Type B pancreatic cell (in vitro differentiated cells): ENCODE measurements at regions not wholly inside any gene's neighbourhood (a gene's known extent, or its start where the extent isn't known, plus 50 kb on each side); places are given as distances from the start of the nearest gene placed in this dataset.

Experiments used
- DNase-seq: peaks from one replicate; pipeline ENCODE4 v3.0.0; 2021; ENCODE audit warnings: mixed read lengths; ENCODE audit not compliant: unreplicated experiment; ENCODE audit errors: extremely low spot score
- H3K27ac Mint-ChIP-seq: 2 replicates; pipeline ENCODE4 v1.8.0; 2021; ENCODE audit warnings: mild to moderate bottlenecking, mixed read lengths
- H3K27me3 Mint-ChIP-seq: 2 replicates; pipeline ENCODE4 v1.8.0; 2021; ENCODE audit warnings: mixed read lengths
- H3K36me3 Mint-ChIP-seq: 2 replicates; pipeline ENCODE4 v1.8.0; 2021; ENCODE audit warnings: mixed read lengths
- H3K4me1 Mint-ChIP-seq: one replicate; pipeline ENCODE4 v1.8.0; 2021; ENCODE audit warnings: mixed read lengths; ENCODE audit not compliant: unreplicated experiment
- H3K4me3 Mint-ChIP-seq: 2 replicates; pipeline ENCODE4 v1.8.0; 2021; ENCODE audit warnings: mild to moderate bottlenecking, mixed read lengths
- H3K9me3 Mint-ChIP-seq: 2 replicates; pipeline ENCODE4 v1.8.0; 2021; ENCODE audit warnings: mixed read lengths
- TF ChIP-seq, protein P1 (sequence below): fragments of 200-600 bp; sonication (generic); conservative IDR thresholded peaks from 2 replicates; pipeline ENCODE4 v1.5.0; 2021; ENCODE audit warnings: antibody characterized with exemption, mild to moderate bottlenecking

DNA sequence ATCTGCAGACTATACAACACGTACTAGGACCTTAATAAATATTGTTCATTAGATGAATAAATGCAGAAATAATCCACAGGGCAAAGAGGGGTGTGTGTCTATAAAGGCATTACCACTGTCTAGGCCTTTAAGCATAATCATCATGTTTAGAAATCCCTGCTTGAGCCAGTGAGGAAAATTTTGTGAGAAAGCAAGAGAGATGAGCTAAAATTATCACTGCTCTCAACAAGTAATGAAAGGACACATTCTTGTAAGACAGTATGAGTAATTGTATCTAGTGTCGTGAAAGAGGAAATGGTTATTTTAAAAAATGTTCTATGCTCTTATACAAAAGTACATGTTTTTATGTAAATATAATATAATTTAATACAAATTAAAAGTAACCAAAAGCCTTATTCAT lies 1699.4 kb downstream of the PCDH9 start:
- TF ChIP-seq, protein P1, sequence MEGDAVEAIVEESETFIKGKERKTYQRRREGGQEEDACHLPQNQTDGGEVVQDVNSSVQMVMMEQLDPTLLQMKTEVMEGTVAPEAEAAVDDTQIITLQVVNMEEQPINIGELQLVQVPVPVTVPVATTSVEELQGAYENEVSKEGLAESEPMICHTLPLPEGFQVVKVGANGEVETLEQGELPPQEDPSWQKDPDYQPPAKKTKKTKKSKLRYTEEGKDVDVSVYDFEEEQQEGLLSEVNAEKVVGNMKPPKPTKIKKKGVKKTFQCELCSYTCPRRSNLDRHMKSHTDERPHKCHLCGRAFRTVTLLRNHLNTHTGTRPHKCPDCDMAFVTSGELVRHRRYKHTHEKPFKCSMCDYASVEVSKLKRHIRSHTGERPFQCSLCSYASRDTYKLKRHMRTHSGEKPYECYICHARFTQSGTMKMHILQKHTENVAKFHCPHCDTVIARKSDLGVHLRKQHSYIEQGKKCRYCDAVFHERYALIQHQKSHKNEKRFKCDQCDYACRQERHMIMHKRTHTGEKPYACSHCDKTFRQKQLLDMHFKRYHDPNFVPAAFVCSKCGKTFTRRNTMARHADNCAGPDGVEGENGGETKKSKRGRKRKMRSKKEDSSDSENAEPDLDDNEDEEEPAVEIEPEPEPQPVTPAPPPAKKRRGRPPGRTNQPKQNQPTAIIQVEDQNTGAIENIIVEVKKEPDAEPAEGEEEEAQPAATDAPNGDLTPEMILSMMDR, result no peak
- no peaks in the 10 kb centered on the region for H3K9me3 Mint-ChIP-seq
- no peak overlapping the region for H3K4me3 Mint-ChIP-seq
- H3K27me3 Mint-ChIP-seq, result no peaks in the 10 kb centered on the region
- no peak overlapping the region for H3K27ac Mint-ChIP-seq
- H3K36me3 Mint-ChIP-seq, result no peaks in the 10 kb centered on the region
- H3K4me1 Mint-ChIP-seq, result peaks cover 9% of the 10 kb centered on the region
- no peak for DNase-seq

DNA sequence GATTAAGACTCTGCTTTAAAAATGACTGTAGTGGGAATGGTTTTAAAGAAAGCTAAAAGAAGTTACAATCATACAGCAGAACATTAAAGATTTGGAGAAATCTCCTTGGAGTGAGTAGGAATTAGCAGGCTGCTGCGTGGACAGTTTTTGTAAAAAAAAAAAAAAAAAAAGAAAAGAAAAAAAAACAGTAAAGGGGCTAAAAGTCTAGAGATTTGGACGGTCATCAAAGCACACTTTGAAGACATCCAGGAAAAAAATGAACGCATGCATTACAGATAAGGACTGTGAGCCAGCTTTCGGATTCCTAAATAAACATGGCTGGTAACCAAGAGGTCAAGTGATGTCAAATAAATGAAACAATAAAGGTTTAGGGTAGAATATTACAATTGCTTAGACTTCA lies 1700.6 kb downstream of the PCDH9 start:
- peaks cover 9% of the 10 kb centered on the region for H3K4me1 Mint-ChIP-seq
- H3K36me3 Mint-ChIP-seq, result no peaks in the 10 kb centered on the region
- no peak overlapping the region for H3K27ac Mint-ChIP-seq
- H3K27me3 Mint-ChIP-seq, result no peaks in the 10 kb centered on the region
- H3K4me3 Mint-ChIP-seq, result no peak overlapping the region
- TF ChIP-seq, protein P1, result no peak
- H3K9me3 Mint-ChIP-seq, result no peaks in the 10 kb centered on the region
- DNase-seq, result no peak

DNA sequence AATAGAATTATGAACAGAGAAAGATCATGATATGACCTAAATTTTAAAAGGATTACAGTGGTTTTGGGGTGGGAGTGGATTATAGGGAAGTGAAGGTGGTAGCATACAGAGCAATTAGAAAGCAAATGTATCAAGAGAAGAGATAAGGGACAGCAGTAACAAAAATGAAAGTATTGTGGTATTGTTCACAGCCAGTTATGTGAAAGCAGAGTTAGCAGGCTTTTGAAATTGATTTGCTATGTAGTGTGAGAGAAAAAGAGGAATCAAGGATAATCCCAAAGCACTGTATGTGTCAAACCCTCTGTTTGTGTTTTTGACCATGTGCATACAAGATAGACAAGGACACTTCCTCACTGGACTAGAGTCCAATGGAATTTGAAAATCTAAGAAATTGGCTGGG lies 1721.4 kb downstream of the PCDH9 start:
- no peaks in the 10 kb centered on the region for H3K27me3 Mint-ChIP-seq
- H3K4me3 Mint-ChIP-seq, result no peak overlapping the region
- TF ChIP-seq, protein P1, result no peak
- H3K9me3 Mint-ChIP-seq, result no peaks in the 10 kb centered on the region
- DNase-seq, result no peak
- H3K36me3 Mint-ChIP-seq, result no peaks in the 10 kb centered on the region
- peaks cover 8% of the 10 kb centered on the region for H3K4me1 Mint-ChIP-seq
- H3K27ac Mint-ChIP-seq, result no peak overlapping the region

DNA sequence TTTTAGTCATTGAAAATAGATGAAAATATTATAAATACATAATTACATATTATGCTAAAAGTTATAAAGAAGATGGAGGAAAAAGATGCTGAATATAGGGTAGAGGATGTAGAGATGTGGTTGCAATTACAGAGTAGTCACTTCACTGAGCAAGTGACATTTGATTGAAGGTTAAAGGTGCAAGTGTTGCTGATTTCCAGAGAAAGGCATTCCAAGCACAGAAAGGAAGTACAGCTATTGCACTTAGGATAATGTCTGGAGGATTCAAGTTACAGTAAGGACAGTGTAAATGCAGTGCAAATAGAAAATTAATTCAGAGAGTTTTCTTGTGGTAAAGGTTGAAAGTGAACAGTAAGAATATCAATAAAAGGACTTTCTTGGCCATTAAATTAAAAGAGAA lies 1721.8 kb downstream of the PCDH9 start:
- no peaks in the 10 kb centered on the region for H3K36me3 Mint-ChIP-seq
- TF ChIP-seq, protein P1, result no peak
- H3K27me3 Mint-ChIP-seq, result no peaks in the 10 kb centered on the region
- peaks cover 8% of the 10 kb centered on the region for H3K4me1 Mint-ChIP-seq
- H3K4me3 Mint-ChIP-seq, result no peak overlapping the region
- no peak overlapping the region for H3K27ac Mint-ChIP-seq
- no peak for DNase-seq
- H3K9me3 Mint-ChIP-seq, result no peaks in the 10 kb centered on the region

DNA sequence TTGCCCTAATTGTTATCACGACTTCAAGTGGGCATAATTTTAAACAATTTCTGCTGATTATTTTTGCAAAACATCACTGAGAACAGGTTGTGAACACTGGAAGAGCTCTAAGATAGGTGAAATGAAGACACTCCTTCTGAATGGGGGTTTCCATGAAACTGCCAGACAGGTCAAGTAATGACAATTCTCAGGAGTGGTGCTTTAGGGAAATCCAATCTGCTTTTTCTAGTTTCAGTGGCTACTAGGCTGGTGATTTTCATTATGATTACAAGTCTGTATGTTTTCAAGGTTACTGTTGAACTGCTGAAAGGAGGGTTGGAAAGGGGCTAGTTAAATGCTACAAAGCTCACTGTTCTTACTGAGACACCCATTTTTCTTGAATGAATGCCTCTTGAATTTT lies 1724.2 kb downstream of the PCDH9 start:
- Mint-ChIP-seq H3K36me3 (no peaks in the 10 kb centered on the region), H3K27ac (no peak overlapping the region), H3K9me3 (peaks cover 4% of the 10 kb centered on the region), H3K4me3 (no peak overlapping the region), H3K4me1 (peaks cover 8% of the 10 kb centered on the region), H3K27me3 (no peaks in the 10 kb centered on the region)
- TF ChIP-seq, protein P1, result no peak
- DNase-seq, result no peak

DNA sequence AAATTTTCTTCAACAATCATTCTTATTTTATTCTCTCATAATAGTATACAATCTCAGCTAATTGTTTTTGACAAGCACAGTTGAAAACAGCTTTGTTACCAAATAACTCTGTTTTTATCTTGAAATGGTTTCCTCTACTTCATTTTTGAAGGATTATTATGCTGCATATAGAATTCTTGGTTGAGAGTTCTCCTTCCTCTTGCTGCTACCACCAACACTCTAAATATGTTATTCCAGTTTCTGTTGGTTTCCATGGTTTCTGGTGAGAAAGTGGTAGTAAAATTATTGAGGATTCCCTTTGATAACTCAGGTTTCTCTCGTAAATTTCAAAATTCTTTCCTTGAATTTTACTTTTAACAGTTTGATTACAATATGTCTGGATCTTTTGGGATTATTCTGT lies 1725.9 kb downstream of the PCDH9 start:
- no peak overlapping the region for H3K4me3 Mint-ChIP-seq
- H3K9me3 Mint-ChIP-seq, result peaks cover 4% of the 10 kb centered on the region
- TF ChIP-seq, protein P1, result no peak
- H3K27ac Mint-ChIP-seq, result no peak overlapping the region
- no peak for DNase-seq
- peaks cover 8% of the 10 kb centered on the region for H3K4me1 Mint-ChIP-seq
- H3K27me3 Mint-ChIP-seq, result no peaks in the 10 kb centered on the region
- no peaks in the 10 kb centered on the region for H3K36me3 Mint-ChIP-seq
